Activated T-cell treated with anti-CD3 and anti-CD28 coated beads for 1 hour (primary cell): ENCODE measurements at regions not wholly inside any gene's neighbourhood (a gene's known extent, or its start where the extent isn't known, plus 50 kb on each side); places are given as distances from the start of the nearest gene placed in this dataset.
"Not testable (repeated sequence)": the region's sequence is repeated elsewhere in the genome, so short reads cannot be mapped to it uniquely, and the experiment has no call there.

Source experiments
- DNase-seq: peaks from one replicate; pipeline ENCODE4 v3.0.0-alpha.2; 2020; ENCODE audit warnings: low read depth

DNA sequence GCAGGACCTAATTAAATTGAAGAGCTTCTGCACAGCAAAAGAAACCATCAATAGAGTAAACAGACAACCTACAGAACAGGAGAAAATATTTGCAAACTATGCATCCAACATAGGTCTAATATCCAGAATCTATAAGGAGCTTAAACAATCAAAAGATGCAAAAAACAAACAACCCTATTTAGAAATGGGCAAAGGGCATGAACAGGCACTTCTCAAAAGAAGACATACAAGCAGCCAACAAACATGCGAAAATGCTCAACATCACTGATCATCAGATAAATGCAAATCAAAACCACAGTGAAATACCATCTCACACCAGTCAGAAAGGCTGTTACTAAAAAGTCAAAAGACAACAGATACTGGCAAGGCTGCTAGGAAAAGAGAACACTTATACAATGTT is 189.2 kb downstream of the CYP26B1 start:
- not testable (repeated sequence) for DNase-seq

DNA sequence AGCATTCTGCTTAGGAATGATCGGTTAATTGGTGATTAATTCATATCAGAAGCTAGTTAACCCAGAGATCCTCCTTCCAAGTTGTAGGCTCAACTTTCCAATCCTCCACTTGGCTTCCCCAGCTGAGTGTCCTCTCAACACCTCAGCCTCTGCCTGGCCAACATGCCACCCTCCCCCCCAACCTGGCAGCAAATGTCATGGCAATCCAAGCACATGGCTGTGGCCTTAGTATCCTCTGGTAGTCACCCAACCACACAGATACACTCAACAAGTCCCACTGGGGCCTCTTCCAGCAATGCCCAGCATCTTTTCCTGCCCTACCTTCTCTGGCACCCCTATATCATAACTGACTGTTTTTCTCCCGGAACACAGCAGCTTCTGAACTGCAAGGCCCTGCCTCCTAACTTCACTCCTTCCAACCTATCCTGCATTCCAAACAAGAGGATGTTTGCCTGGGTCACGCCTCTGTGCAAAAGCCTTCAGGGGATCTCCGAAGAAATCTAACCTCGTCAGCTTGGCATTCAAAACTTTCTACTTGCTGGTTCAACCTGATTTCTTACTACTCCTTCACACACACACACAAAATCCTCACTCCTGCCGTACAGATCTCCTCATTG is 195.0 kb downstream of the CYP26B1 start:
- no peak for DNase-seq

DNA sequence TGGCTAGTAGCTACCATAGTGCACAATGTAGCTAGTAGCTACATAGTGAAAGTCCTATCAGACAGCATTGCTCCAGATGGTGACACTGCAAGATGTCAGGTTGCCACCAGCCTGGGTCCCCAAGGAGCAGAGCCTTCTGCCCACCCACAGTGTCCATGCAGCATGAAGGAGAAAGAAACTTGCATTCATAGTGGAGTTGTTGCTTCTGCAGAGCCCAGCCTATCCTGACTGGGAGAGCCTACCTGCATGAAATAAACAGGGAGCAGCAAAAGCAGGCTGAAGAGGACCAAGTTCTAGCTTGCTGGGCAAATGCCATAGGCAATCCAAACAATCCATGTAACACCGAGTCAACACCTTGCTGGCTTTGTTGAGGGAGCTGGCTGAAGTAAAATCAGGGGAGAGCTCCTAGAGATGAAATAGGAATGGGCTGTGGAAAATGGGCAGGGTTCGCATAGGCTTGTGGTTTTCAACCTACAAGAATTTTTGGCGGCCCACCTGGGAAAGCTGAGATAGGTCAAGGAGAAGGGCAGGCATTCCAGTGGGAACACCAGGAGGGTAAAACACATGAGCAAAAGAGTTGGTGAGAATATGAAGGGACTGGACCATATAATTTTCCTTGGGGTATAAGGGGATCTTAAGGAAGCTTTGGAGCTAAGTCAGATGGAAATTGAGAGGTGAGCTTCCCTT is 195.8 kb downstream of the CYP26B1 start:
- no peak for DNase-seq

DNA sequence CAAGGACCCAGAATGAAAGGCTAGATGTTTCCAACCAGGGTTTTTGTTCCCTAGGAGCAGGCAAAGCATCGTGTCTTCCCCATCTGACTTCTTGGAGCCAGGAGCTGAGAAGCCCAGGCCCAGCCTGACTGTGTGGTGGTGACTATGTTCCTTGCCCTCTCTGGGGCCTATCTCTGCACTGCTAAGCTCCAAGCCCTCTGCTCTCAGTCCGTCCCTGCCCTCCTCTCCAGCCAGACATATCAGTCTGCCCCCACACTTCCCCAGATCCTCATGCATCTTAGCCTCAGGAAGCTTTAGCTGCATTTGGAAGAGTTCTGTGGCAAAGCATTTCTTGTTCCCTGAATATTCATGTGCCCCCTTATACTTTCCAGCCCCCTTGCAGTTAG is 196.6 kb downstream of the CYP26B1 start:
- no peak for DNase-seq

DNA sequence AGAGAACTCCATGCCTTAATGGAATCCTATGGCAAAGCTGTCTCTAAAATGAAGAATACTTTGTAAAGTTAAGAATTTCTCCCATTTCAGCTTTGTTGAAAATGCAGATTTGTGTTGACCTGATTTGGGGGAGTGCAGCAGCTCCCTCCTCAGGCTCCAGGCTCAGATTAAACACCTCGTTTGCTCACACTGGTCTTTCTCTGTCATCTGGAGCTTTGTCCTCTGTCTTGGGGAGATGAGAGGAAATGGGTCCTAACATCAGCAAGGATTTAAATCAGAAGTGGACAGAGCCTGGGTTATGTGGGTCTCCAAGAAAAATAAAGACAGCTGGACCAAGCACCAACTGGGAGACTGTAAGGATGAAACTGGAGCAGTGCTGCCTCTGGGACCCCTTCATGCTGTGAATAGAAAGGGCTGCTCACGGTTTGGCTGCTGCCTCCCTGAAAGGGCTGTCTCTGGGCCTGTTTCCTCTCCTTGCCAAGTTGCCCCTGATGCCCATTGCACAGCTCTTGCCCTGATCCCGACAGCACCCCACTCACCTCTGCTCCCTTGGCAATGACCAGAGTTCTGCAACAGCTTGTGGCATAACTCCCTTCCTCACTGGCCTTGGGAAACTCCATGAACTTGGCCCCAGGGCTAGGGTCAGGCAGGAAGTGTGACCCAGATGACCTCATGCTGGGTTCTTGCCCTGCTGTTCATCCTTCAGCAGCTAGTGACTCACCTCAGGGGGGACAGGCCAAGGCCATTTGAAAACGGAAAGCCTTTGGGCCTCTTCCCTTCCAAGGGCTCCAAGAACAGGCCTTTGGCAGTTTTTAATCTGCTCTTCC is 197.2 kb downstream of the CYP26B1 start:
- DNase-seq: no peak

DNA sequence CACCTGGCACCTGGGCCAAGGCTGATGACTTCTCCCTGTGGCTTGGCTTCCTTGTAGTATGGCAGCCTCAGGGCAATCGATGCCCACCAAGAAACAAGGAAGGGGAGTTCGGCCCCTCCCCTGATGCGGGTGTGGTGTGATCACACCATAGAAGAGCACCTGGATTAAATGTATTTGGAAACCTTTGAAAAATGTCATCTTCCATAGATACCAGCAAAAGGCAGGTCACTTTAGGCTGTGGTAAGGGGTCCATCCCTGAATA is 198.2 kb downstream of the CYP26B1 start:
- DNase-seq: no peak

DNA sequence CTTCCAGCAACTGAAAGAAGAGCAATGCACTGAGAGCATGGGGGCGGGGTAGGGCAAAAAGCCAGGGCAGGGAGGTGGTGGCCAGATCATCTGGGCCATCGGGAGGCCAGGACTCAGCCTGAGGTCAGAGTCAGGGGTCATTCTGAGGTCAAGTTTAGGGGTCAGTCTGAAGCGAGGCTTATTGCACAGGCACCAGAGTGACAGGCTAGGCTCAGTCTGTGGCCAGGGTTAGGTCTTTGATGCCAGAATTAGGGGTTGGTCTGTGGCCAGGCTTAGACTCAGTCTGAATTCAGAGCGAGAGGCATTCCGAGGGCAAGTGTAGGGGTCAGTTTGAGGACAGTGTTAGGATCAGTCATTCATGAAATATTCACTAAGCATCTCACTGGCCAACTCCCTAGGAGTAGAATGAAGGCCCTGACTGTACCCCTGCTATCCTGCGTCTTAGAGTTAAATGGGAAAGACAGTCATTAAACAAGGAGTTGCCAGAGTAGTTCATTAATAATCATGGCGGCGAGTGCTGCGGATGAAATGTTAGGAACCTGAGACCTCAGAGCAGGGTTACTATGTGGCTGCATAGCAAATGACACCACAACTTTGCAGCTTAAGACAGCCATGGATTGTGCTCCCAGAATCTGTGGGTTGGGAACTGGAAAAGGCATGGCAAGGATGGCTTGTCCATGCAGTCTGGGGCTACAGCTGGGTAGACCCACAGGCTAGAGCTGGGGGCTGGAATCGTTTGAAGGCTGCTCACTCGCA is 198.7 kb downstream of the CYP26B1 start:
- no peak for DNase-seq

DNA sequence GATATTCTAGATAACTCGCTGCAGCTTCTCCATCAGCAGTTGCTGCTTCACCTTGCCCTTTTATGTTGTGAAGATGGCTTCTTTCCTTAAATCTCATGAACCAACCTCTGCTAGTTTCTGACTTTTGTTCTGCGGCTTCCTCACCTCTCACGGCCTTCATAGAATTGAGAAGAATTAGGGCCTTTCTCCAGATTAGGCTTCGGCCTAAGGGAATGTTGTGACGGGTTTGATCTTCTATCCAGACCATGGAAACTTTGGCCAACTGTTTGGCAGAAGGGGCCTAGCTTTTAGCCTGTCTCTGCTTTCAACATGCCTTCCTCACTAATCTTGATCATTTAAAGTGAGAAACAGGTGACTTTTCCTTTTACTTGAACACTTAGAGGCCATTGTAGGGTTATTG is 199.9 kb downstream of the CYP26B1 start:
- DNase-seq: no peak

DNA sequence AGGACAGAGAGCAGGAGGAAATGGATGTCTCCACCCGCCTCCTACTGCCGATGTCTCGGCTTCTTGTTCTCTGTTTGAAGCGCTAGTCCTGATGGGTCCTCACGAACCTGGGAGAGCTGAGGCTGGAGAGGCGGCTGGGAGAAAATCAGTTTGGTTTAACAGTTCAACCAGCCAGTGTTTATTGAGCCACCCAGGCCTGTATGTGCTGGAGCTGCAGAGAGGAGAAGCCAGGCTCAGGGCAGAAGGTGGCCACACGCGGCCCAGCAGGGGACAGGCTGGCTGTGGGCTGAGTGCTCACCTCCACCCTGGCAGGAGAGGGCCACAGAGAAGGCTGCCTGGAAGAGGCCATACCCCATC is 202.1 kb downstream of the CYP26B1 start:
- DNase-seq: no peak

DNA sequence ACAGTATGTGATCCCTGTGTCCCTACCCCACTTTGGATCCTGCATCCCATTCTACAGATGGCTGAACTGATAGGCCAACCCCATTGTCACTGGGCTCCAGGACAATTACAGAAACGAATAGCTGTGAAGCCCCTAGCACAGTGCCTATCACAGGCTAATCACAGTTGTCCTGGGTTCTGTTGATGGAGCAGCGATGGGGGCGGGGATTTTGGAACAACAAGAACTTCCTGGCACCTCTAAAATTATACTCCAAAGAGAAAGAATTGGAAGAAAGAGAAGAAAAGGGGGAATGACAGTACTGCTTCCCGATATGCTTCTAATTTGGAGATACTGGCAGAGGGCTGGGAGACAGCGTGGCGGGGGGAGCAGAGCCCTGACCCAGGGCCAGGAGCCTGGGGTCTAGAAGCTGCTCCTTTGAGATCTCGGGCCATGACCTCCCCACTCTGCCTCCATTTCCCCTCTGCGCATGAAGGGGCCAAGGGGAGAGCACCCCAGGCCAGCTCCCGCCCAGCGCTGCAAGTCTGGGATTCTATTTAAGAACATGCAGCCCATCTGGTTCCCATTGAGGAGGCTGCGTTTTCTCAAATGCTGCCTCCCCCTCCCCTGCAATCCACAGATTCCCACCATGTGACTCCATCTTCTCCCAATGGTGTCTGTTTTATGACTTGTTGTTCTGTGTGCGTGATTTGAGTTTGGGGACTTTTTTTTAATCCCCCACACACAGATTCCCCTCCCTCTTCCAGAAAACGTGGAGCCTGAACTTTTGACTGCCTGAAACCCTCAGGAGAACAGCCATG is 202.7 kb downstream of the CYP26B1 start:
- no peak for DNase-seq

DNA sequence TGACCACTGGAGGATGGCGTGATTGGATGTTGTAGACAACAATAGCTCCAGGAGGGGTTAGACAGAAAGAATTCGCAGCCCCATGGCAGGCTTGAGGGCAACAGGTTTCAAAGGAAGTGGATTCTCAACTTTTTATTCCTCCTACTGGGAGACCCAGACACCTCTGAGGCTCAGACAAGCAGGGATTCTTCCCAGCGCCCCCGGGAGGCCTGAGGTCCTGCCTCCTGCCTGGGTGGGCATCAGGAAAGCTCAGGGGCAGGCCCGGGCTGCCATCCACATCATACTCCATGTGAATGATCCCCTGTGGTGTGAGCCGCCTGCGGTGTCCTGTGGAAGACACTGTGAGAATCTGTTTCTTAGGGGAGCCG is 203.5 kb downstream of the CYP26B1 start:
- no peak for DNase-seq

DNA sequence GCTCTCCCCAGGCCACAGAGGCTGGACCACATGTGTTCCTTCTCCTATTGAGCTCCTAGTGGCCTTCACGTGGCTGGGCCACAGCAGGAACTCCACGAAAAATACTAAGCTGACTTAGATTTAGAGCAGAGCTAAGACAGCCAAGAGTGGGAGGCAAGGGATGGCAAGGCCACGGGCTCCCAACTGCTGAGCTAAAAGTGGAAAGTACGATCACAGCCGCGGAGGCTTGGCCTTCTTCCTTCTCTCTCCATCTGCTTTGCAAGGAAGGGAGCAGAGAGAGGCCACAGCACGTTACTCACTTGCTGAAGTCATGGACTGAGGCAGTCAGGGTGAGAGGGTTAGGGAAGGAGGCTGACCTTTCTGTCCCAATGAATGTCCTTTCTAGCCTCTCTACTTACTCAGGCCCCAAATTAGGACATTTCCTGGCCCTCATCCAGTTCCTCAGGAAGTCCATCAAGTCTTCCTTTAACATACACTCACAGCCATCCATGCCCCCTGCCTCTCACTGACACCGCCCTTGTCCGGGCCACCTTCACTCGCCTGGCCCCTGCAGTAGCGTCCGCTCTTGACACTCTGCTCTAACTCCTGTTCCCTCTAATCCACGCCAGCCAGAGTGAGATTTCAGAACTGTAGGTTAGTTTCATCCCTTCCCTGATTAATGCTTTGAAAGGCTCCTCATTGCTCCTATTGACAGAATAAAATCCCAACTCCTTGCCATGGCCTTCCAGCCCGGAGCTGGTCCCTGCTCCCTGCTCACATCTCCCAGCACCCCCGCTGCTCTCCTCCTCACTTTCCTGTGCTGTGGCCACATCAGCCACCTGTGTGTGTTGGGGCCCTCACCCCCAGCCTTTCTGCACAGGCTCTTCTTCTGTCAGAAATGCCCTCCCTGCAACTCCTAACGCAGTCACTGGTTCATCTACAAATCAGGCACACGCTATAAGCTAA is 204.2 kb downstream of the CYP26B1 start:
- DNase-seq: no peak

DNA sequence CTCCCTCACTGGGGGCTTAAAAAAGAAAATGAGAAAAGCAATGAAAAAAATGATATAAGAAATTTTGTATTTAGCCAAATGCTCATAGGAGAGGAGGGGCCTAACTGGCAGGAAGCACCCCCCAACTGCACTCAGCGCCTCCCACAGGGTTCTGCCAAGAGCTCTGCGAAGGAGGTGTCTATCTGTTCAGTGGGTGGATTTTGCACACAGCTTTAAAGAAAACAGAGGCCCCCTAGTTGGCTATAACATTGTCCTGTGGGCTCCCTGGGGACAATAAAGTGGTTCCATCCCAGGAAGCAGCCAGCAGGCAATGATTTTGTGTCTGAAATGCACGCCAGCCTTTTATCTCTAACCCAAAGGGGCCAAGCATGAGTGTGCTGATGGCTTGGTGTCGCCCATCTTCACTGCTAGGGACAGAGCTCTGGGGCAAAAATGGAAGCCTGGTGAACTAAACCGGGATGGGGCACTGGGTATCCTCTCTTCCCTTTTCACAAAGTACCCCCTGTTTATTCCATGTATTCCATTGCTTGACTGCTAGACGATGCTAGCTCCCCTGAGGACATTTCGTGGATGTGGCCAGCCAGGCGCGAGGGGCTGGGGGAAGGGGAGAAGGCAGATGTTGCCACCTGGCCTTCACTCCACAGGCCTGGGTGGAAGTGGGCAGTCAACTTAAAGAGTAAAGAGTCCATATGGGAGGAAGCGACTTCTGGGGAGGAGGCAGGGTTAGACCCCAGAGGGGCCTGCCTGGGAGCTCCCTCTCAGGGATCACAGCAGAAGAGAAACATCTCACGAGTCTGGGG is 205.7 kb downstream of the CYP26B1 start:
- DNase-seq: no peak

DNA sequence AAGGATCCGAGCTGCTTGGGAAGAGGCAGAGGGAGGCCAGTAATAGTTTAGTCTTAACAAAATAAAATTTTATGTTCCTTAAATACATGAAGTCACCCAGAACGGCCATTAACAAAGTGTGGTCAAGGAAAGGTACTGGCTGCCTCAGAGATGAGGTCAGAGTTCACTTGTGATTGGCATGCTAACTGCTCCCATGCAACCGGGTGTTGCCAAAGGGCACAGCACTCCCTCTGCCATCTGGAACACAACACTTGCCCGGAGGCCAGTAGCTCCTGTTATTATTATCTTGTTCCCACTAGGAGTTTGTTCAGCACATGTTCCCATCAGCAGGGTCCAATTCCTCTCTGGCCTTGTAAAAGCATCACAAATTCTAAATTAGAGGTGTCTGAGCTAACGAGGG is 207.0 kb downstream of the CYP26B1 start:
- no peak for DNase-seq

DNA sequence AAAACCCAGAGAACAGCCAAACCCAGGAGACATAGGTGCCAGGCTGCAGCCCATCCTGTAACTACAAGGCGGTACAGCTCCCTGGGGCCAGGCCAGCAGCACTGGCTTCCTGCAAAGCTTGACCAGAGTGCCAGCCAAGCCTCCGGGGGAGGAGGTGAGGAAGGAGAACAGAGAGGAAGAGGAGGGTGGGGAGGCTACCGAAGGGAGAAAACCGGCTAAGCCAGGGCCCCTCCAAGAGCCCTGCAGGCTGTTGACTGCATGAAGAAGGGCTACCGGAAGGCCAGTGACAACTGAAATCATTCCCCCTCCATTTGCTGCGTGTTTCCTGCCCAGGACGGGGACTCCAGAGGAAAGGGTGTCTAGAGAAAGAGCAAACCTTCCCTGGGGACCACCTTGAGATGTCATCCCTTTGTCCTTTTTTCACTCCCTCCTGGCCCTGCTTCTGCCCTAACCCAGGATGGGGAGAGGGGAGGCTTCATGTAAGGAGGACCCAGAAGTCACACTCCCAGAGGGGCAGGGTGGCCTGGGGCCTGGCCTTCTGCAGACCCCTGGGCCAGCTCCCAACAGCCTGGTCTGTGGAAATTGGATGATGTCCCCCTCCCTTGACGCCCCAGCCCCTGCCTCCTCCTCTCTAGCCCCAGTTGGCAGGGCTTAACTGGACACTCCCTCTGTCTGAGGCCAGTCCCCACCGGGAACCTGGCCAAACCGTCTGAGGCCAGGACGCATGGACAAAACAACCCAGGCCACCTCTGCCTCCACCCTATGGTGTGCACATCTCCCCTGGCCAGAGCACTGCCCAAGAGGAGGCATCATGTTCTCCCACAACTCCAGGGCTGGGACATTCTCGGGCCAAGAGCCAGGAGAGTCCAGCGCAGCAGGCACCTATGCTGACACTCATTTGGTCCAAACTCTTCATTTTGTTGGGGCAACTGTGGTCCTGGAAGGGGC is 207.8 kb downstream of the CYP26B1 start:
- no peak for DNase-seq

DNA sequence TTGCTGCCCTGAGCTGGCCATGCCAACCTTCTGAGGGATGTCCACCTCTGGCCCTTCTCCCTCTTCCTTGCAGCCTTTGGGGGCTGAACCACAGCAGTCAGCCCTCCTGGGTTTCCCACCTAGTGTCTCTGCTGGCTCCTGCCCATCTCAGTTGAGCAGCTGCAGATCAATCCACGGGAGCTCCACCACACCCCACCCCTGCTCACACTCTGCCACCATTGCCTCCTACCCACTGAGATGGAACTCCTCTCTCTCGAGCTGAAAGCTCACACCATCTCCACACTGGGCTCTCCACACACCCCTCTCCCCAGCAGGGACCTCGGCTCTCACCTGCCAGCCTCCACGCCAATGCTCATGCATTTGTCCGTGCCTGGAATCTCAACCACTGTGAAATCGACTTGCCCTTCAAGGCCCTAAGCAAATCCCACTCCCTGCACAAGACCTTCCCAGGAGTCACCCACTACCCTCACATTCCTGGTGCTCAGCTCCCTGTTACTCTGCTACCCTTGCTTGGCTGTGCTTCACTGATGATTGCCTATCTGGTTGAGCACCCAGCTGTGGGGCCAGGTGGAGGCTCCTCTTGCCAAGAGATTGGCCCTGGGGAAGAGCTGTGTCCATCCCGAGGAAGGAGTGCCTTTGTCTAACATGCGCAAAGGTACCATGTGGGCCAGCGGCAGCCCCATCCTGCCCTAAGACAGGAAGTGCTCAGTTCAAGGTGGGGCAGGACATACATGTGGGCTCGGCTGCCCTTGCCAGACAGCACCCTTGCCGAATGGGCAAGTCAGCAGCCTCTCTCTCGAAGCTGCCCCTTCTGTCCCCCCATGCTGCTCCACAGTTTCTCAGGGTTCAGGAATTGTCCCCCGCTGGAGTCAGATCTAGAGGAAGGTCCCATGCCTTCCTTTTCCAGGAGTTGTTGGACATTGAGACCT is 208.7 kb downstream of the CYP26B1 start:
- DNase-seq: no peak

DNA sequence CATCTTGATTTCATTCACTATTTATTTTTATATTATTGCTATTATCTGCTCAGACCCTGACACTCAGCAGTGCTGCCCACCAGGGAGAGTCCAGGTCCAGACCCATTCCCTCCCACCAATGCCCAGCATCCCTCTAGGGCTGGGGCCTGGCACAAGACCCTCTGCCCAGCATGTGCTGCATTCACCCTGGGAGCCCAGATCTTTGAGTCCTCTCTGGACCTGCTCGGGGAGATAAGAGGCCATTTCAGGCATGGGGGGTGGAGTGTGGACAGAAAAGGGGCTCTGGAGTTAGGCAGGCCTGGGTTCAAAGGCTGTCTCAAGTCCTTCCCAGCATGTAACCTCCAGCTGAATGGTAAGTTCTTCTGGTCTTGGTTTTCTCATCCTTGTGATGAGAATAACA is 209.6 kb downstream of the CYP26B1 start:
- DNase-seq: no peak

DNA sequence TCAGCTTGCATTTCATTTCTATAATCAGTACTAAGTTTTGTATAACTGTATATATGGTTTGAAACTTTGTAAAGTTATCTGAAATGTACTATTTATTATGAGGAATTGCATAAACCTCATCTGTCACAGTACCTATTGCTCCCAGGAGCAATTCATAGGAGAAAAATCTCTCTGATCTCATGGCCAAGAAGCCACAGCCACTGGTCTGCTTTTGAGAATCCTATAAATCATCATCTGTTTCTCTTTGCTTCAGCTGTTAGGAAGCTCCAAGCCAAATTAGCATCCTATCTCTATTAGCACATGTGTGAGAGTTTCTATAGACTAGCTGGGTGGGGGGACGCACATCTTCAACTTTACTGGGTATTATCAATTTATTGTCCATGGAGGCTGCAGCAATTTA is 210.3 kb downstream of the CYP26B1 start:
- DNase-seq: no peak
